Progenitor cell of endocrine pancreas (in vitro differentiated cells): ENCODE measurements at regions not wholly inside any gene's neighbourhood (a gene's known extent, or its start where the extent isn't known, plus 50 kb on each side); places are given as distances from the start of the nearest gene placed in this dataset.

Source experiments
- DNase-seq: peaks from one replicate; pipeline ENCODE4 v3.0.0; 2021; ENCODE audit warnings: low spot score; ENCODE audit not compliant: unreplicated experiment
- H3K27ac Mint-ChIP-seq: 2 replicates; pipeline ENCODE4 v1.8.0; 2021; ENCODE audit warnings: mild to moderate bottlenecking, moderate library complexity, mixed read lengths
- H3K27me3 Mint-ChIP-seq: 2 replicates; pipeline ENCODE4 v1.8.0; 2021; ENCODE audit warnings: mixed read lengths
- H3K36me3 Mint-ChIP-seq: 2 replicates; pipeline ENCODE4 v1.8.0; 2022; ENCODE audit warnings: mixed read lengths; ENCODE audit not compliant: insufficient read depth
- H3K4me1 Mint-ChIP-seq: 2 replicates; pipeline ENCODE4 v1.8.0; 2021; ENCODE audit warnings: low read depth, mixed read lengths
- H3K4me3 Mint-ChIP-seq: 2 replicates; pipeline ENCODE4 v1.8.0; 2021; ENCODE audit warnings: low read depth, mild to moderate bottlenecking, moderate library complexity, mixed read lengths
- H3K9me3 Mint-ChIP-seq: 2 replicates; pipeline ENCODE4 v1.8.0; 2021; ENCODE audit warnings: low read depth, mixed read lengths
- CTCF ChIP-seq: fragments of 200-600 bp; sonication (generic); IDR thresholded peaks from one replicate; pipeline ENCODE4 v1.5.0; 2021; ENCODE audit warnings: antibody characterized with exemption, mild to moderate bottlenecking; ENCODE audit not compliant: unreplicated experiment

GRCh38 chr4:84050015-84050414, 449.1 kb downstream of the NKX6-1 start:
- no peak overlapping the region for H3K27ac Mint-ChIP-seq
- H3K27me3 Mint-ChIP-seq = no peaks in the 10 kb centered on the region
- no peaks in the 10 kb centered on the region for H3K36me3 Mint-ChIP-seq
- no peak for TF ChIP-seq CTCF
- H3K4me3 Mint-ChIP-seq = no peak overlapping the region
- H3K4me1 Mint-ChIP-seq = peaks cover 3% of the 10 kb centered on the region
- no peak for DNase-seq
- no peaks in the 10 kb centered on the region for H3K9me3 Mint-ChIP-seq

- Mint-ChIP-seq H3K27ac (no peak overlapping the region), H3K36me3 (no peaks in the 10 kb centered on the region), H3K4me1 (peaks cover 2% of the 10 kb centered on the region), H3K9me3 (no peaks in the 10 kb centered on the region), H3K4me3 (no peak overlapping the region), H3K27me3 (no peaks in the 10 kb centered on the region)
- no peak for DNase-seq
- no peak for TF ChIP-seq CTCF
These were observed 452.5 kb downstream of the NKX6-1 start for GRCh38 chr4:84046551-84046950.

DNA sequence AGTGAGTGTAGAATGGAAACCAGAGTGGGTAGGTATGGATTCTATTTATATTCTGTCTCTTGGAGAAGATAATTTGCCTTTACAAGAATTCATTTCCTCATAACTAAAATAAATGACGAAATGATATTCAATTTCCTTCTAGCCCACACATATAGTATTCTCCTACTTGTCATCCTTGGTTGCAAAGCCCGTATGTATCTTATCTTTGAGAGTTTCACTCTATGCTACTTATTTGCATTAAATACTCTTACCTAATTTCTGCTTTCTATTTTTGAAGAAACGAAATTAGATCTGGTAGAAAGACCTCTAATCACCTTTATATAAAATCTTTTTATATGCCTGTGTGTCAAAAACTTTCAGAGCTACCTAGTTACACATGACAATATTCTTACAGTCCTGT, 457.7 kb downstream of the NKX6-1 start:
- Mint-ChIP-seq H3K27me3 (no peaks in the 10 kb centered on the region), H3K4me1 (peaks cover under 1% of the 10 kb centered on the region), H3K27ac (no peak overlapping the region), H3K4me3 (no peak overlapping the region), H3K36me3 (no peaks in the 10 kb centered on the region), H3K9me3 (no peaks in the 10 kb centered on the region)
- no peak for TF ChIP-seq CTCF
- no peak for DNase-seq

DNA sequence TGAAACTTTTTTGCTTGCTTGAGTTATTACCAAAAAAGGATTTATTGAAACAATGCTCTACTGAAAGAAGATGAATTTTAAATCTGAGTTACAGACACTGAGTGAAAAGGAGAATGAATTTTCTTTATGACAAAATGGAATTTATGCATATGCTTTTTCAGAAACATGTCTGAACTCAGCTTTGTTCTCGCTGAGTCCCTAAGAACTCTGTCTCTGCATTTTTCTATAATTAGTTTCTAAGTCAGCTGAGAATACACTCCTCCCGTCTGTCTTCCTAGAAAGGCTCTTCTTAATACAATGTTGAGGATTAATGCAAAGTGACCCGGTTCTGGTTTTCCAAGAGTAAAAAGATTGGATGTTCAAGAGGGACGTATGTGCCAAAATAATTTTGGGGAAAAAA, 463.5 kb downstream of the NKX6-1 start:
- peaks cover 4% of the 10 kb centered on the region for H3K4me1 Mint-ChIP-seq
- H3K27me3 Mint-ChIP-seq = no peaks in the 10 kb centered on the region
- no peaks in the 10 kb centered on the region for H3K9me3 Mint-ChIP-seq
- no peak for TF ChIP-seq CTCF
- H3K27ac Mint-ChIP-seq = no peak overlapping the region
- H3K4me3 Mint-ChIP-seq = no peak overlapping the region
- DNase-seq = no peak
- no peaks in the 10 kb centered on the region for H3K36me3 Mint-ChIP-seq

DNA sequence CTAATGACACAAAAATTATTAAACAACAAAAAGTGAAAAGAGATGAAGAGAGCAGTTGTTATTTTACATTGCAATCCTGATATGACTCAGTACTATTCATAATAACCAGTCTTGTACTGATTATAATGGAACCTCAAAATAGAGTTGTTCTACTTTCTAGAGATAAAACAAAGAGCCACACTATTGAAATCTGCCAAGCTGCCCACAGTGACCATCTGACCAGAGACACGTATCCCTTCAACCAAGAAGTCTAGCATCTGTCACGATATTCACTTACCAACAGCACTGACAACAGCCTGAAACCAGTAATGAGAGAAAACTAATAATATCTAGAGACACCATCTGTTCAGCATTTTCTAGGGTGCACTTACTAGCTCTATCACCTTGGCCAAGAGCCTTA, 466.7 kb downstream of the NKX6-1 start:
- Mint-ChIP-seq H3K36me3 (no peaks in the 10 kb centered on the region), H3K4me1 (peaks cover 4% of the 10 kb centered on the region), H3K4me3 (no peak overlapping the region), H3K27ac (no peak overlapping the region), H3K9me3 (peaks cover 2% of the 10 kb centered on the region), H3K27me3 (no peaks in the 10 kb centered on the region)
- no peak for TF ChIP-seq CTCF
- DNase-seq = no peak
